ENCODE measurements at regions not wholly inside any gene's neighbourhood (a gene's known extent, or its start where the extent isn't known, plus 50 kb on each side); places are given as distances from the start of the nearest gene placed in this dataset.

DNA sequence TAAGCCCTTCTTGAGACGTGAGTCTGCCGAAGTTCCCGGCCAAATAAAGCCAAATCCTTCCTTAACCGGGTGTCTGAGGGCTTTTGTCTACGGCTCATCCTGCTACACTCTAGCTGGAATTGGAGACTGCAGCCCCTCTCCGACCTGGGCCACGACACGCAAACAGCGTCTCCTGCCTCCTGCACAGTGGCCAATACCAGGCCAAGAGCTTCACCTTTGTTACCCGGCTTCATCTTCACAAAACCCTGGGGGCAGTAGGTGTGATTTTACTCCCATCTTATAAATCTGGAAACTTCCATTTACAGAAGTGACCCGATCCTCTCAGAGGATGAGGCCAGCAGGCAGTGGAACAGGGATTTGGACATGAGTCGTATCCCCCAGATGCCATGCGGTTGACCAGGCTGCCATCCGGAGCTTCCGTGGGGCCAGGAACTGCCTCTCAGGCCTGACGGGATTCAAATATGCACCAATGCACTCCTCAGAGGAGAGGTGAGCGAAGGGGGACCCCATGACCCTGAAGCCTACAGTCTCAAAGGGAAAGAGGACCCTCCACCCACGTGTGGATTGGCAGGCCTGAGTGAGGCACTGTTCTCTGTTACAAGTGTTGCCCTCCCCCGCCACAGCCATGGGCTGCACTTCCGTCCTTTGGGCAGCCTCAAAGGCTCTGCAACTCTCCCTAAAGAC lies 53.2 kb upstream of the KLF13 start:
- no peaks in the 10 kb centered on the region for H3K9me3 ChIP-seq (ENCODE audit: control insufficient read depth, low read length)
- H3K36me3 ChIP-seq (ENCODE audit: control insufficient read depth, insufficient read depth, low read length), result no peaks in the 10 kb centered on the region
- no peaks in the 10 kb centered on the region for H3K27me3 ChIP-seq (replicated peaks; ENCODE audit: control insufficient read depth, insufficient read depth, low read length, poor library complexity, severe bottlenecking)
- H3K27ac ChIP-seq (ENCODE audit: insufficient read depth, low read length, poor library complexity, severe bottlenecking), result no peak overlapping the region
- H3K4me3 ChIP-seq (ENCODE audit: insufficient read depth, low read depth, low read length, poor library complexity, severe bottlenecking), result no peak overlapping the region
- no peaks in the 10 kb centered on the region for H3K4me1 ChIP-seq (ENCODE audit: control insufficient read depth, insufficient read depth, low read length, poor library complexity, severe bottlenecking)
- no peak for DNase-seq

DNA sequence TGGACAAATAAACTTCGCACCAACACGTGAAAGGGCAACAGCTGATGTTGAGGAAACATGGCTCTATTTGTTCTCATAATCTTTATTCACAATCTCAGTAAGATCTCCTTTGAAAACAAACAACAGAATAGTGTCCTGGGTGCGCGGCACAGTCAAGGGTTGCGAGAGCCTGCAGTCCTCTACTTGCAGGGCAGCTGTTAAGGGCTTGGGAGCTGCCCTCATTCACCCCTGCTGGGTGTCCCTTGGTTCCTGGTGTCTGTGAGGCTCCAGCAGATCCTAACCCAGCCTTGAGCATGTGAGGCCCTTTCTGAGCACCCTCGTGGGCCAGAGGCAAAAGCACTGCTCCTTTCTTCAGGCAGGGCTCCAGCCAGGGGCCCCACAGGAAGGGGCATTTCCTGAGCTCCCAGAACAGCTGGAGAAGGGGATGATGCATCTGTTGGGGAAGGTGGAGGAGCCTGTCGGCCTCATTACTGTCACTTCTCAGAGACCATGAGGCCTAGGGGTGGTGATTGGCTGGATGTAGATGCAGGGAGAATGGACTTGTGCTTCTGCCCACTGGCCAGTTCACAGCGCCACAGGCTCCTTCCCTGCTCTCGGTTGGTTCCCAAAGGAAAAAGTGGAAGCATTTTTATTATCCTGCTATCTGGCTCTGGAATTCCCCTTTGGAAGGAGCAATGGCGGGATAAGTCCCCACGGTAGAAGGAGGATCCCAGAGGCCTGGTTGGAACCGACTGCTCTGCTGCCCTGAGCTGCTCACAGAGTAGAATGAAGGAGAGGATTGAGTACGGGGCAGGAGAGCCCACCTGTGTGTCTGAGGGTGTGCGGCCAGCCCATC lies 51.9 kb upstream of the KLF13 start:
- Histone ChIP-seq H3K4me1 (ENCODE audit: control insufficient read depth, insufficient read depth, low read length, poor library complexity, severe bottlenecking) (no peaks in the 10 kb centered on the region), H3K9me3 (ENCODE audit: control insufficient read depth, low read length) (no peaks in the 10 kb centered on the region), H3K27ac (ENCODE audit: insufficient read depth, low read length, poor library complexity, severe bottlenecking) (no peak overlapping the region), H3K4me3 (ENCODE audit: insufficient read depth, low read depth, low read length, poor library complexity, severe bottlenecking) (no peak overlapping the region), H3K27me3 (replicated peaks; ENCODE audit: control insufficient read depth, insufficient read depth, low read length, poor library complexity, severe bottlenecking) (no peaks in the 10 kb centered on the region), H3K36me3 (ENCODE audit: control insufficient read depth, insufficient read depth, low read length) (no peaks in the 10 kb centered on the region)
- DNase-seq, result no peak

DNA sequence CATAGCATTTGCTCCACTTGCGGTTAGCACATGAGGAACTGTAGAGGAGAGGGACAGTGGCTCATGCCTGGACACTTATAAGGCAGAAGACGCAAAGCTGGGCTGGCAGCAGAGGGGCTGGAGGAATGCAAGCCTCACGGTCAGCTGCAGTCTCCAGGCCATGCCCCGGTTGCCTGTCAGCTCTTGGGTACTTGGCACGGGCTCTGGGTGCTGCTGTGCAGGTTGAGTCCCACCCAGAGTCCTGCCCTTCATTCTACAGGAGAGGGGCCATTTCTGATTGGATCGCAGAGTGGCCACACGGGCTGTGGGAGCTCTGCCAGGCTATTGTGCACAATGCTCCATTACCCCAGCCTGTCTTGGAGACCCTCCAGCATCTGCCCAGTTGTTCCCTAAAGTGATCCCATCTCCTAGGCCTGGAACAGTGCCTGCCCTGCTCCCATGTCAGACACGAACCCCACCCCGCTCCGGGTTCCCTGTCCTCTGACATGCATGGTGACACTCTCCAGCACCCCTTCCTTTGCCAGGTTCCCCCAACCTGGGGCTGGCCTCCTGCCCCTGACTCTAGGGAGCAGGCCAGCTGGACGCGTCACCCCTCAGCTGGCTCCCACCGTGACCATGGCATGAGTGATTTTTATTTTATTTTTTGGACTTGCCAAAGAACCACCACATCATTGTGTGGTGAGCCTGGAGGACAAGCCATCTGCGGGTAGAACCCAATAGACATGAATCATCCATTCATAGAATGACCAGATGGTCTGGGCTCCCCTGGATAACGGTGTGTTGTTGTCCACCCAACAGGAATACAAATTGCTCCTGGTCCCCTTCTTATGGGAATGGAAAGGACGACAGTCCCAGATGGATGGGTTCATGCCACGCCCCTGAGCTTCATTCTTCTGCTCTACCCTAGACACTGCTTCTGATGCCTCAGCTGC lies 51.0 kb upstream of the KLF13 start:
- no peak overlapping the region for H3K4me3 ChIP-seq (ENCODE audit: insufficient read depth, low read depth, low read length, poor library complexity, severe bottlenecking)
- DNase-seq, result no peak

DNA sequence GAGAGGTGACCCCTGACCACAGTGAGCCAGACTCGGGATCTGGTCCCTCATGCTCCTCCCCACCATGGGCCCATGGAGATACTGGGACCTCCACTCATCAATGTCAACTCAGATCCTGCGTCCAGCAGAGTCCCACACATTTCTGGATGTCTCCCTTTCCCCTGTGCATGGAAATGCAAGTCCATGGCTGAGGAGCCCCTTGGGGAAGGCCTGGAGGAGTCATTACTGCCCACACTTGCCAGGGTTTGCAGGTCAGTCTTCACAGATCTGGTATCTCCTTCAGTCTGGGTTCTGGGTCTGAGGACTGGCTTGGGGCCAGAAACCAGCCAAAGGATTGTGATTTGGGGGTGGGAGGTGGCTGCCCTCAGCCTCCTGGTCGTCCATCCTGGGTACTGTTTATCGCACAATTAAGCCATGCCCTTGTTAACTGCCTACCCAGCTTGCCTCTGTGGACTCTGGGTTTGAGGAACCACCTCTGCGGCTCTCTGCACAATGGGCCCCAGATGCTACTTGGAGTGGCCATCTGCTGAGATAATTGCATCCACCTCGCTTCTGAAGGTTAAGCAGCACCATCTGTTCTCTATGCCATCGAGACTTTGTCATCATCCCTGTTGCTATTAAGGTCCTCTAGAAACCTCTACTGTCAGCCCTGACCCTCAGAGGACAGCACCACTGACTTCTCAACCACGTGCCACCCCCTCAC lies 49.9 kb upstream of the KLF13 start:
- no peak for DNase-seq
- no peaks in the 10 kb centered on the region for H3K36me3 ChIP-seq (ENCODE audit: control insufficient read depth, insufficient read depth, low read length)
- H3K27ac ChIP-seq (ENCODE audit: insufficient read depth, low read length, poor library complexity, severe bottlenecking), result no peak overlapping the region
- no peaks in the 10 kb centered on the region for H3K27me3 ChIP-seq (replicated peaks; ENCODE audit: control insufficient read depth, insufficient read depth, low read length, poor library complexity, severe bottlenecking)
- no peaks in the 10 kb centered on the region for H3K9me3 ChIP-seq (ENCODE audit: control insufficient read depth, low read length)
- H3K4me1 ChIP-seq (ENCODE audit: control insufficient read depth, insufficient read depth, low read length, poor library complexity, severe bottlenecking), result no peaks in the 10 kb centered on the region
- H3K4me3 ChIP-seq (ENCODE audit: insufficient read depth, low read depth, low read length, poor library complexity, severe bottlenecking), result no peak overlapping the region

More for the DNA sequence above, 51.0 kb upstream of the KLF13 start:
- Histone ChIP-seq H3K27me3 (replicated peaks; ENCODE audit: control insufficient read depth, insufficient read depth, low read length, poor library complexity, severe bottlenecking) (no peaks in the 10 kb centered on the region), H3K36me3 (ENCODE audit: control insufficient read depth, insufficient read depth, low read length) (no peaks in the 10 kb centered on the region), H3K4me1 (ENCODE audit: control insufficient read depth, insufficient read depth, low read length, poor library complexity, severe bottlenecking) (no peaks in the 10 kb centered on the region), H3K27ac (ENCODE audit: insufficient read depth, low read length, poor library complexity, severe bottlenecking) (no peak overlapping the region), H3K9me3 (ENCODE audit: control insufficient read depth, low read length) (no peaks in the 10 kb centered on the region)
